GM10248 (cell line): ENCODE measurements at regions not wholly inside any gene's neighbourhood (a gene's known extent, or its start where the extent isn't known, plus 50 kb on each side); places are given as distances from the start of the nearest gene placed in this dataset.

ENCODE experiments used
- CTCF ChIA-PET: fragments of 300-600 bp; sonication (Branson Sonifier 250); formaldehyde crosslinking; extraction: SDS; loops from one replicate; lab custom pipeline; 2021; ENCODE audit warnings: antibody characterized with exemption; lab: Yijun Ruan, JAX
- POLR2A ChIA-PET: fragments of 350-650 bp; sonication (Branson Sonifier 250); formaldehyde crosslinking; extraction: SDS; loops from one replicate; lab custom pipeline; 2020; ENCODE audit warnings: antibody characterized with exemption; lab: Yijun Ruan, JAX
- DNase-seq: peaks from one replicate; pipeline ENCODE4 v3.0.0; 2012; ENCODE audit errors: extremely low spot score
- CTCF ChIP-seq: IDR thresholded peaks from 2 replicates; pipeline ENCODE4 v1.5.1; 2012; ENCODE audit warnings: mild to moderate bottlenecking, low read depth; ENCODE audit errors: extremely low read depth, missing control alignments, control extremely low read depth

- no peak for TF ChIP-seq CTCF
- ChIA-PET CTCF (no interaction called here), POLR2A (no interaction called here)
- DNase-seq = no peak
Observed at GRCh38 chr10:131003455-131003854, 308.1 kb downstream of the TCERG1L start.

- no peak for DNase-seq
- ChIA-PET CTCF (no interaction called here), POLR2A (no interaction called here)
- no peak for TF ChIP-seq CTCF
Observed at GRCh38 chr10:131004276-131004675, 307.2 kb downstream of the TCERG1L start.

- no peak for TF ChIP-seq CTCF
- CTCF ChIA-PET = no interaction called here
- no peak for DNase-seq
- POLR2A ChIA-PET = no interaction called here
Observed at GRCh38 chr10:131006458-131007256, 304.9 kb downstream of the TCERG1L start.

- ChIA-PET CTCF (no interaction called here), POLR2A (no interaction called here)
- TF ChIP-seq CTCF = no peak
- no peak for DNase-seq
Observed at GRCh38 chr10:131009791-131010190, 301.7 kb downstream of the TCERG1L start.

- TF ChIP-seq CTCF = no peak
- CTCF ChIA-PET = no interaction called here
Observed at GRCh38 chr10:131010965-131011575, 300.5 kb downstream of the TCERG1L start.

GRCh38 chr10:131011936-131012640 is 299.4 kb downstream of the TCERG1L start:
- ChIA-PET POLR2A (no interaction called here), CTCF (no interaction called here)
- no peak for DNase-seq
- no peak for TF ChIP-seq CTCF

More at GRCh38 chr10:131010965-131011575, 300.5 kb downstream of the TCERG1L start:
- no peak for DNase-seq
- POLR2A ChIA-PET = no interaction called here
